Stimulated activated CD8-positive, alpha-beta memory T cell treated with anti-CD3 and anti-CD28 coated beads, Interleukin-7, amount 100 ng/mL, for 1 hour (primary cell): ENCODE measurements at regions not wholly inside any gene's neighbourhood (a gene's known extent, or its start where the extent isn't known, plus 50 kb on each side); places are given as distances from the start of the nearest gene placed in this dataset.

Source experiments
- DNase-seq, 2 donors: peaks; one replicate each; pipeline ENCODE4 v3.0.0-alpha.2; 2020; ENCODE audit warnings: low read depth in 2 of 2

DNA sequence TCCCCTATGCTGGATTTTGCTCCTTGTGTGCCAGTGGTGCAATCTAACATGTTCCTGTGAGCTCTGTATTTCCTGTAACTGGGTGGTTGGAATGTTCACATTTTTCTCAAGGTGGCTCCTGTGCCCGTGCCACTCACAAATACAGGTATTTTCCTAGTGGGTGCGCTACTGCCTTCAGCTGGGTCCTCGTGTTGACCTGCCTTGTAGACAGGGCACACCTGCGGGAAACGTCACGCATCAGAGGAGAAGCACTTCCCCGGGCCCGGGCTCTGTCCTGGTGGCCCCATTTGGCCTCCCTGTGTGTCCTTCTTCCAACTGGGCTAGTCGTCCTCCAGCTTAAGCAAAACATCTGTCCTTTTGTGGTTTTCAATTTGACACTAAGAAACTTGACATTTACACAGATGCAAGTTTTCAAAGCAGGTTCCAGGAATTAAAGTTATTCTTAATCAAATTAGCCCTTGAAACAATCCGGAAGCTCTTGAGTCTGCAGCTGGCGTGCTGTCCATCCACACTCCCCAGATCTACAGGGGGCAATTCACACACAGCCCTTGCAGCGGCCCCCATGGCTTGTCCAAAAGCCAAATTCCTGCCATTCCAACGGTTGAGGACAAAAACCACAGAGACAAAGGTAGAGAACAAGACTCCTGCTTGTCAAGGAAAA, 275.1 kb downstream of the CDC5L start:
- no peak for DNase-seq

- DNase-seq: no peak
These were observed 276.5 kb downstream of the CDC5L start for GRCh38 chr6:44663860-44664634.

DNA sequence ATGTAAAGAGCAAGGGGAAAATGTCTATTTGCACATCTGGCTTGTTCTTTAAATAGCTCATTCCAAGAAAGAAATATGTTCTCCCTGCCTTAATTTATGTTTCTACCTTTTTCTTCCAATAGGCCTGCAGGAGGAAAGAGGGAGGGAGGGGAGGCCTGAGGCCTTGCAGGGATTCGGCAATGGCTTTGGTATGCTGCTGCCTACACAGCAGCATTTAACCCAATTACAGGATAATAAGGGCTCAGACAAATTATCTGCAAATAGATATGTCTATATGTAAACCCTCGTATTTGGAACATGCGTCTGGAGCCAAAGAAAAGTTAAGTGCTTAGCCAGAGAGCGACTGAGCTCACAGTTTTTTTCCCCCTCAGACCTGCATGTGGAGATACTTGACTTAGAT, 277.2 kb downstream of the CDC5L start:
- no peak for DNase-seq

DNA sequence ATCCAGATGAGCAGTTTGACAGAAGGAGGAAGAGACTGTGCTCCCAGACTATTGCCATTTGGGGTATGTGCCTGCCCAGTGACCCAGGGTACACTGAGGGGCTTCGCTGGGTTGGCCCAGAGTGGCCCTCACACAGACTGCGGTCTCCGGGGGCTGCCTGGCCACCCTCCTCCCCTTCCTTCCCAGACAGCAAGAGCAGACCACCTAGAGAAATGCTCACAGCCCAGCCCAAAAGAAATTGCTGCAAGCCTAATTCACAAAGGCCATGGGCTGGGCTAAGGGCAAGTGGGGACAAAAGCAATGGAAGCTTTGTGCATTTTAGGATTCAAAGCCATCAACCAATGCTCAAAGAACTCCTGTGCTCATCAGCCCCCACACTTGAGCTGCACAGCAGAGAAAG, 277.6 kb downstream of the CDC5L start:
- no peak for DNase-seq

DNA sequence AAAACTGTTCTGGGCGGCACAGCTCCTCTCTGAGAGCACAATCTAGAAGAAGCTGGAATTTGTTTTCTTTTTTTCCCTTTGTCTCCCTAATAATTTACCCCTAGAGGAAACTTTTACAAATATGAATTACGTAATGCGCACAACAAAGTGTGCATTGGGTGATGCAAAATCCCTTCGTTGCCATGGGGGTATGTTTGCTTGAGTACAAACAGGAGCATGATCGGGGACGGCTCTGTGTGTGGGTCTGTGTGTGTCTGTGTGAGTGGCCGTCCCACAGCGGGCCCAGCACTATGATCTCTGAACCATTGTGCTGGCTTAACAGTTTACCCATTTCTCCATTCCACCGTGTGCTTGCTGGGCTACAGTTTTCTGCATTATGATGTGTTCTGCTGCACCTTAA, 278.2 kb downstream of the CDC5L start:
- no peak for DNase-seq

GRCh38 chr6:44666324-44666723, 278.8 kb downstream of the CDC5L start:
- DNase-seq: no peak

DNA sequence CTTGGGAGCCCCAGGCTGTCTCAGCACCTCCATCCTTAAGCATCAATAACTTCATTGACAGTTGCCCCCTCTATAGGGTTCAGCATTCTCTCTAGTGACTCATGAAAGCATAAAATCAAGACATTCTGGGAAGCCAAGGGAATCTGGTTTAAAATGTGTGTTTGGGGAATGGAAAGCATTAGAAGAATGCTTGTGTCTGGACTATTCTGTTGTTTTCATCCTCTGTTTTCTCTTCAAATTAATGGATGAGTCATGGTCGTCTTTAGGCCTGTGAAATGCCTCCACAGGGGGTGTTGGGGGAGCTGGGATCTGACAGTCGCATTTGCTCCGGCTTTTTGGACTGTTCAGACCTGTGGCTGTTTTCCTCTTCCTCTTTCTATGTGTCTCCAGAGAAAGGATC, 279.7 kb downstream of the CDC5L start:
- no peak for DNase-seq

GRCh38 chr6:44667668-44668390, 280.3 kb downstream of the CDC5L start:
- DNase-seq: peak in 1 of 2 donors; percentile 8

GRCh38 chr6:44668391-44668930, 281.0 kb downstream of the CDC5L start:
- no peak for DNase-seq

GRCh38 chr6:44668976-44669934, 281.7 kb downstream of the CDC5L start:
- no peak for DNase-seq

DNA sequence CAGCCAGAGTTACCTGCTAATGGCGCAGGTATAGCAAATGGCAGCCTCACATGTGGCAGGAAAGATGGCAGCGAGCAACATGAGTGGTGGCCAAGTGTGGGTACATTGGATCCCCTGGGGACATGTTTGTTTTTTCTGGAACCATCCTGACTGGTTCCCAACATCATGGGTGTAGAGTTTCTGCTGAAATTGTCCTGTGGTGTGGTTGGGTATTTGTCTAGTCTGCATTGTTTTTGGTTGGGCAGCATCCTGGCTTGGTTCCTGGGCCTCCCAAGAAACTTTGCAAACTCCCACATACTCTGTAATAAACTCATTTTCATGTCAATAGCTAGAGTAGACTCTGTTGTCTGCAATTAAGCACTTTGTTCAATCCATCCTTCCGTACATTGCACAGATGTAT, 282.6 kb downstream of the CDC5L start:
- DNase-seq: no peak

DNA sequence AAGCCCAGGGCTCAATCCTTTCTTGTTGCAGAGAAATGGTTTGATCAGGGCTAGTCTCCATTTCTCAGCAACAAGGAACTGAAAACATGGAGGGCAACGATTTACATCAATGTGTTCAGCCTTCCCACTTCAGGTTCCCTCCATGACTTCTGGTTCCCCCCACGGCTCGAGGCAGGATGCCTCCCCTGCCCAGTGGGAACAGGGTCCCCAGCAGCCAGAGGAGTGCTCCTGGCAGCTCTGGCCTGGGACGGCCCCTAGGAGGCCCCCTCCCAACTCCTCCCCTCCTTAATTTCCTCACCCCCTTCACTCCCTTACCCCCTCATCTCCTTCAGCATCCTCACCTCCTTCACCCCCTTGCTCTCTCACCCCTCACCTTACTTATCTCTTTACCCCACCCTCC, 283.8 kb downstream of the CDC5L start:
- no peak for DNase-seq

GRCh38 chr6:44672086-44672485, 284.6 kb downstream of the CDC5L start:
- DNase-seq: no peak

DNA sequence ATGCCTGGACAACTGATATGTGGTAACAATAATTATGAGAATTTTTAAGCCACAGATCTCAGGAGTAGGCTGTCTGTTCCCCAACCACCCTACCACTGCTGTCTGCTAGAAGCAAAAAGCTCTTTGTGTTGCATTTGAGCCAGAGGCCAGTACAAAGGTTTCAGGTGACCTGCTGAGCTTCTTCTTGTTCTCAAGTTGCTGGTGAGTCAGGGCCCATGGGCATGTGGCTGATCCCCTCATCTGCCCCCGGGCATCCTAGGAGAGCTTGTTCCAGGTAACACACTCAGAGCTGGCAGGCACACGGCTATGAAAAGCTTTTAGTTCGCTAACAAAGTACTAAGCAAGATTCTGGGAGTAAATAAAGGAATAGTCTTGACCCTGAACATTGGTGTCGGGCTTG, 285.3 kb downstream of the CDC5L start:
- DNase-seq: no peak

DNA sequence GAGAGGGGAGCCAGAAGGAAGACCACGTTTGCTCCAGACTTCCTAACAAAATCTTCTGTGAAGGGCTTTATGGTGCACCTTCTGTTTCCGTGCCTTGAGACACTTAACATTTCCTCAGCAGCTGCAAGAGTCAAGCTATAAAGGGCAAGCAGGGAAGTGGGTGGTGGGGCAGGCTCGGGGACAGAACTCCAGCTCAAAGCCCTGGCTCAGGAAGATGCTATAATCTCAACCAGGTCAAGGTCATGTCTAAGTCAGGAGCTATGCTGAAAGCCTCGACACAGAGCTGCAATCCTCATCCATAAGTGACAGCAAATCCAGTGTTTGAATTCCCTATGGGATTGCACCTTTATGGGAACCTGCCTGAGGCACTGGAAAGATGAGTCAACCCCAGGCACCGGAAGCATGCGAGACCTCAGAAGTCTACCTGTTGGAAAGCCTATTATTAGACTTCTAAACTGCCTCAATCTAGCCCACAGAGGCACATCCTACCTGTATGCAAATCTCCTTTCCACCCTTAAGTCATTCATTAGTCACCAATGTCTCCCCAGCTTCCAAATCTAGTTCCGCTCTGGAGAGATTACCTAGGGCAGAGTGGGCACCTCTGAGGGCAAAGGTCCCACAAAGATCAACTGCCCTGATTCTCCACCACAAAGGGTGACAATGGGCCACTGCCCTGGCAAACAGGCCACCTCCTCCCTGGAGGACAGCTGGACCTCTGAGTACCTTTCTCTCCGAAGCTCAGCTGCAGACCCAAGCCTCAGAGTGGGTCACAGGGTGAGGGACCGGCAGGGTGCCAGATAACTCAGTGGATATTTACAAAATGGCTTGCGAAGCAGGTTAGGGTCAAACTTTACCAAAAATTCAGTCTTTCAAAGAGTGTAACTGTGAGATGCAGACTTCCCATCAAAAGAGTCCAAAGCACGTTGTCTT, 287.0 kb downstream of the CDC5L start:
- no peak for DNase-seq

- DNase-seq: no peak
These were observed 287.9 kb downstream of the CDC5L start for GRCh38 chr6:44675449-44675848.

DNA sequence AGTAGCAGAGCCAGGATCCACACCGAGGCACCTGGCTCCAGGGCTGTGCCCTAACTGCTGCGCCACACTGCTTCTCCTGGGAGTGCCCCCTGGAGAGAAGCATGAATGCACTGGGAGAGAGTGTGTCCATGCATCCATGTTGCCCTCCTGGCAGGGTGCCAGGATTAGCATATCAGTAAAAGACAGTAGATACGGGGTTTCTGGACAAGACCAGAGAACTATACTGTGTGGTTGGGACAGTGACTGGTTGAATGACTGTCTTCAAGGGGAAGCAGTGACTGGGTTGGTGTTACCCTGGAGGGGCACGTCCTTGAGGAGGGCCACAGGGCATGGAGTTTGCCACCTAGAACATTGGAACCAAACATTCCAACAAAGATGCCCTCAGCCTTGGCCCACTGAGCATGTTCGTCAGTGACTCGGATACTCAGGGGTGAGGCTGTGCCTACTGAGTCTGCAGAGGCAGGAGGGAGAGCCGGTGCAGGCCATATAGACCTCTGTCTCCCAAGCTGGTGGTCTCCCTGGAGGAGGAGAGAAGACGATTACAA, 288.8 kb downstream of the CDC5L start:
- no peak for DNase-seq

DNA sequence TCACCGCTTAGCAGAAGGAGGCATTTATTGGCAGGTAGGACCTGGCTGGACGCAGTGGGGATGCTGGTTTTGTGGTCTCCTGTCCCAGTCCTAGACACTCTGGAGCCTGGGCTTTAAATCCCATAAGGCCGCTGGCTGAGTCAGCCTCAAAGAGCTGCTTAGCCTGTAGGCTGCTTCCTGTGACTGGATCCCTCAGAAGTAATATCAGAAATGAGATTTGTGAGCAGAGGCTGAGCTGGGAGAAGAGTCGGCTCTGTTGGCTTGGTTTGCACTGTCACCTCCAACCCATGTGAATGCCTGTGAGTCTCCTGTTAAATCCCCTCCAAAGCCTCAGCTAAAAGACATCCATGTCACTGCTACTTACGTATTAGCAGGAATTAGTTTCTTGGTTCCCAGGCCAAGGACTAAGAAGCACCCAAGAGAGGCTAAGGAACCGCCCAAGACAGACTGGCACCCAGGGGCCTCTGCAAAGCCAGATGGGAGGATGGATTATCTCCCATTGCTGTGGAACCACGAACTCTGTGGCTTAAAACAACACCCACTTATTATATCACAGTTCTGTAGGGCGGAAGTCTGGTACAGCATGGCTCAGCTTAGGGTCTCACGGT, 289.4 kb downstream of the CDC5L start:
- no peak for DNase-seq

- no peak for DNase-seq
These were observed 290.9 kb downstream of the CDC5L start for GRCh38 chr6:44678252-44678935.
